Heart left ventricle (tissue), 13 donors: ENCODE measurements at regions not wholly inside any gene's neighbourhood (a gene's known extent, or its start where the extent isn't known, plus 50 kb on each side); places are given as distances from the start of the nearest gene placed in this dataset.

ENCODE experiments used
- POLR2A ChIP-seq, 2 donors: fragments of 450-650 bp; IDR thresholded peaks; one replicate each; pipeline ENCODE4 v1.6.1; 2017; ENCODE audit warnings: antibody characterized with exemption in 2 of 2, mild to moderate bottlenecking in 2 of 2, moderate library complexity in 2 of 2
- TF ChIP-seq, protein P1 (sequence below), 12 donors: fragments of 200-600 bp; sonication (generic) in 4 of 12; IDR thresholded peaks; one replicate each; pipeline versions ENCODE4 v1.5.0 to v1.8.0; 2018 to 2022; ENCODE audit warnings: antibody characterized with exemption in 12 of 12, mild to moderate bottlenecking in 5 of 12
- donor health status: ischemic (EF 13 %, LVEDD 7.1; RV severe dilation, severe dysfunction).
- donor health status: DM: no; HTN: yes; CAD: no.
- donor health status: DM: no; HTN: no; CAD: no.
- donor health status: ischemic (EF 25% LVEDD 6.9; RV normal size, moderate dysfunction).
- donor health status: ischemic (EF 25% LVEDD 5.7; RV mildly dilated, moderate dysfunction).
- donor health status: ischemic (EF 35%, LVEDD 5.7; RV mildly dilated, moderate dysfunction).
- donor health status: nonischemic (EF 11% LVEDD 7.7; RV severe dilation, severe dysfunction).
- donor health status: DM: yes; HTN: yes; CAD: no.
- donor health status: PGD.
- donor health status: ischemic (EF 29% LVEDD 5.4; RV normal size, mild dysfunction).
- donor health status: nonischemic (EF 23%, LVEDD 6.1; RV moderate dilation, normal function).

DNA sequence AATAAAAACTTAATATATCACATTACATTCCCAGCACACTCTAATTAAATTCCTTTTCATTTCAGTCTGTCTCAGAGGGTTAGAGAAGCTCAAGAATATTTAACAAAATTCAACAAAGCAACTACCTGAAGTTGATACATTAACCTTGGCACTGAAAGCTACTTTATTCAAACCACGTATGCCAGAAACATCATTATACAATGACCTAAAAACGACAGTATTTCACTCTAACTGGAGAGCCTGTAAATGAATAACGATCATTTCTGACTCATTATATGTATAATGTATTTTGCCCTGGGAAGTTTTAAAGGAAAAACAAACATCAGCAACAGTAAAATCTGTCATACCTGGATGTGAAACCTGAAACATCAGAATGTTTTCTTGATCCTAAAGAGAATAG is 270.1 kb downstream of the SLITRK5 start:
- no peak for TF ChIP-seq POLR2A (IDR thresholded peaks at IDR 0.05)
- TF ChIP-seq, protein P1, sequence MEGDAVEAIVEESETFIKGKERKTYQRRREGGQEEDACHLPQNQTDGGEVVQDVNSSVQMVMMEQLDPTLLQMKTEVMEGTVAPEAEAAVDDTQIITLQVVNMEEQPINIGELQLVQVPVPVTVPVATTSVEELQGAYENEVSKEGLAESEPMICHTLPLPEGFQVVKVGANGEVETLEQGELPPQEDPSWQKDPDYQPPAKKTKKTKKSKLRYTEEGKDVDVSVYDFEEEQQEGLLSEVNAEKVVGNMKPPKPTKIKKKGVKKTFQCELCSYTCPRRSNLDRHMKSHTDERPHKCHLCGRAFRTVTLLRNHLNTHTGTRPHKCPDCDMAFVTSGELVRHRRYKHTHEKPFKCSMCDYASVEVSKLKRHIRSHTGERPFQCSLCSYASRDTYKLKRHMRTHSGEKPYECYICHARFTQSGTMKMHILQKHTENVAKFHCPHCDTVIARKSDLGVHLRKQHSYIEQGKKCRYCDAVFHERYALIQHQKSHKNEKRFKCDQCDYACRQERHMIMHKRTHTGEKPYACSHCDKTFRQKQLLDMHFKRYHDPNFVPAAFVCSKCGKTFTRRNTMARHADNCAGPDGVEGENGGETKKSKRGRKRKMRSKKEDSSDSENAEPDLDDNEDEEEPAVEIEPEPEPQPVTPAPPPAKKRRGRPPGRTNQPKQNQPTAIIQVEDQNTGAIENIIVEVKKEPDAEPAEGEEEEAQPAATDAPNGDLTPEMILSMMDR (IDR thresholded peaks at IDR 0.05): no peak
